ENCODE measurements at regions not wholly inside any gene's neighbourhood (a gene's known extent, or its start where the extent isn't known, plus 50 kb on each side); places are given as distances from the start of the nearest gene placed in this dataset.

- no peak for DNase-seq
Observed at GRCh38 chr7:153475239-153475638, 577.0 kb upstream of the DPP6 start.

GRCh38 chr7:153476166-153476565 is 576.0 kb upstream of the DPP6 start:
- DNase-seq: no peak

- DNase-seq: no peak
Observed at GRCh38 chr7:153496257-153496656, 555.9 kb upstream of the DPP6 start.

GRCh38 chr7:153503093-153503492 is 549.1 kb upstream of the DPP6 start:
- no peak for DNase-seq

GRCh38 chr7:153504288-153505075 is 547.7 kb upstream of the DPP6 start:
- DNase-seq: no peak

GRCh38 chr7:153507885-153508284 is 544.3 kb upstream of the DPP6 start:
- no peak for DNase-seq

GRCh38 chr7:153509768-153510167 is 542.4 kb upstream of the DPP6 start:
- no peak for DNase-seq

GRCh38 chr7:153510674-153511073 is 541.5 kb upstream of the DPP6 start:
- DNase-seq: no peak

- no peak for DNase-seq
Observed at GRCh38 chr7:153514032-153514431, 538.2 kb upstream of the DPP6 start.

- no peak for DNase-seq
Observed at GRCh38 chr7:153515359-153515758, 536.8 kb upstream of the DPP6 start.

GRCh38 chr7:153518201-153518984 is 533.8 kb upstream of the DPP6 start:
- no peak for DNase-seq

- no peak for DNase-seq
Observed at GRCh38 chr7:153521370-153521769, 530.8 kb upstream of the DPP6 start.

GRCh38 chr7:153522261-153522660 is 529.9 kb upstream of the DPP6 start:
- no peak for DNase-seq

GRCh38 chr7:153523320-153524015 is 528.7 kb upstream of the DPP6 start:
- DNase-seq: no peak

- DNase-seq: peak; percentile 50
Observed at GRCh38 chr7:153524070-153524601, 528.1 kb upstream of the DPP6 start.

GRCh38 chr7:153529100-153529499 is 523.1 kb upstream of the DPP6 start:
- DNase-seq: no peak

GRCh38 chr7:153529651-153530165 is 522.5 kb upstream of the DPP6 start:
- no peak for DNase-seq

GRCh38 chr7:153530441-153530840 is 521.8 kb upstream of the DPP6 start:
- no peak for DNase-seq

GRCh38 chr7:153532326-153532725 is 519.9 kb upstream of the DPP6 start:
- DNase-seq: no peak

GRCh38 chr7:153537271-153537670 is 514.9 kb upstream of the DPP6 start:
- DNase-seq: no peak

GRCh38 chr7:153541903-153542302 is 510.3 kb upstream of the DPP6 start:
- no peak for DNase-seq

- no peak for DNase-seq
Observed at GRCh38 chr7:153543232-153543631, 509.0 kb upstream of the DPP6 start.

- no peak for DNase-seq
Observed at GRCh38 chr7:153550173-153550572, 502.0 kb upstream of the DPP6 start.

Data from NCI-H1105 treated with DMSO at 0.1 percent for 48 hours (cell line).